ENCODE measurements at regions not wholly inside any gene's neighbourhood (a gene's known extent, or its start where the extent isn't known, plus 50 kb on each side); places are given as distances from the start of the nearest gene placed in this dataset.

- Histone ChIP-seq H3K4me3 (no peak overlapping the region), H3K9me3 (no peaks in the 10 kb centered on the region), H3K36me3 (ENCODE audit: low read depth) (no peaks in the 10 kb centered on the region), H3K4me1 (ENCODE audit: low read depth) (no peaks in the 10 kb centered on the region)
- intact Hi-C loops (cut with DNase I, micrococcal nuclease), result no loop called here
- DNase-seq (no peak), ATAC-seq (no peak)
- TF ChIP-seq, protein P1, sequence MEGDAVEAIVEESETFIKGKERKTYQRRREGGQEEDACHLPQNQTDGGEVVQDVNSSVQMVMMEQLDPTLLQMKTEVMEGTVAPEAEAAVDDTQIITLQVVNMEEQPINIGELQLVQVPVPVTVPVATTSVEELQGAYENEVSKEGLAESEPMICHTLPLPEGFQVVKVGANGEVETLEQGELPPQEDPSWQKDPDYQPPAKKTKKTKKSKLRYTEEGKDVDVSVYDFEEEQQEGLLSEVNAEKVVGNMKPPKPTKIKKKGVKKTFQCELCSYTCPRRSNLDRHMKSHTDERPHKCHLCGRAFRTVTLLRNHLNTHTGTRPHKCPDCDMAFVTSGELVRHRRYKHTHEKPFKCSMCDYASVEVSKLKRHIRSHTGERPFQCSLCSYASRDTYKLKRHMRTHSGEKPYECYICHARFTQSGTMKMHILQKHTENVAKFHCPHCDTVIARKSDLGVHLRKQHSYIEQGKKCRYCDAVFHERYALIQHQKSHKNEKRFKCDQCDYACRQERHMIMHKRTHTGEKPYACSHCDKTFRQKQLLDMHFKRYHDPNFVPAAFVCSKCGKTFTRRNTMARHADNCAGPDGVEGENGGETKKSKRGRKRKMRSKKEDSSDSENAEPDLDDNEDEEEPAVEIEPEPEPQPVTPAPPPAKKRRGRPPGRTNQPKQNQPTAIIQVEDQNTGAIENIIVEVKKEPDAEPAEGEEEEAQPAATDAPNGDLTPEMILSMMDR (IDR thresholded peaks at IDR 0.05), result no peak
Observed at GRCh38 chr6:156410649-156411048, 366.5 kb upstream of the ARID1B start.

GRCh38 chr6:156408655-156409054, 368.5 kb upstream of the ARID1B start:
- ATAC-seq, result no peak
- intact Hi-C loops (cut with DNase I, micrococcal nuclease), result no loop called here
- Histone ChIP-seq H3K4me3 (no peak overlapping the region), H3K4me1 (ENCODE audit: low read depth) (no peaks in the 10 kb centered on the region), H3K9me3 (no peaks in the 10 kb centered on the region), H3K36me3 (ENCODE audit: low read depth) (no peaks in the 10 kb centered on the region)
- TF ChIP-seq, protein P1 (IDR thresholded peaks at IDR 0.05), result no peak
- DNase-seq, result no peak

- no peak for DNase-seq
- Histone ChIP-seq H3K4me3 (no peak overlapping the region), H3K36me3 (ENCODE audit: low read depth) (no peaks in the 10 kb centered on the region), H3K4me1 (ENCODE audit: low read depth) (no peaks in the 10 kb centered on the region), H3K9me3 (no peaks in the 10 kb centered on the region)
- intact Hi-C loops (cut with DNase I, micrococcal nuclease), result no loop called here
- no peak for ATAC-seq
- TF ChIP-seq, protein P1 (IDR thresholded peaks at IDR 0.05), result no peak
Observed at GRCh38 chr6:156407334-156407733, 369.8 kb upstream of the ARID1B start.

DNA sequence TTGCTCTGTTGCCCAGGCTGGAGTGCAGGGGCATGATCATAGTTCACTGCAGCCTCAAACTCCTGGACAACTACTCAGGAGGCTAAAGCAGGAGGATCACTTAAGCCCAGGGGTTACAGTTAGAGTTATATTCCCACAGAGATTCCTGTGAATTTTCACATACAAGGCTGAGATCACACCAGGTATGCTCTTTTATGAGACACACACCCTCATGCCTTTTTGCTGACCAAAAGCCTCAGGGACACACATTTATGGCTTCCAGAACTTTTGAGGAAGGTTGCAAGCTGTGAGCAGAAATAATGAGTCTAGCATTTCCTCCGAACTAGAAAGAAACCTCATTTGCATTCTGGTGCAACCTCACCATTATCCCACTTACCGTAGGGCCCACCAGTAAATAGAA, 370.5 kb upstream of the ARID1B start:
- TF ChIP-seq, protein P1 (IDR thresholded peaks at IDR 0.05), result no peak
- intact Hi-C loops (cut with DNase I, micrococcal nuclease), result no loop called here
- no peak for DNase-seq
- H3K9me3 ChIP-seq, result no peaks in the 10 kb centered on the region
- no peak overlapping the region for H3K4me3 ChIP-seq
- no peak for ATAC-seq
- H3K36me3 ChIP-seq (ENCODE audit: low read depth), result no peaks in the 10 kb centered on the region
- no peaks in the 10 kb centered on the region for H3K4me1 ChIP-seq (ENCODE audit: low read depth)

- Histone ChIP-seq H3K4me1 (ENCODE audit: low read depth) (no peaks in the 10 kb centered on the region), H3K9me3 (no peaks in the 10 kb centered on the region), H3K4me3 (no peak overlapping the region), H3K36me3 (ENCODE audit: low read depth) (no peaks in the 10 kb centered on the region)
- intact Hi-C loops (cut with DNase I, micrococcal nuclease), result no loop called here
- TF ChIP-seq, protein P1 (IDR thresholded peaks at IDR 0.05), result no peak
- no peak for DNase-seq
- ATAC-seq, result no peak
Observed at GRCh38 chr6:156406099-156406498, 371.1 kb upstream of the ARID1B start.

GRCh38 chr6:156402628-156403027, 374.6 kb upstream of the ARID1B start:
- intact Hi-C loops (cut with DNase I, micrococcal nuclease), result no loop called here
- TF ChIP-seq, protein P1 (IDR thresholded peaks at IDR 0.05), result no peak
- Histone ChIP-seq H3K4me3 (no peak overlapping the region), H3K9me3 (no peaks in the 10 kb centered on the region), H3K4me1 (ENCODE audit: low read depth) (no peaks in the 10 kb centered on the region), H3K36me3 (ENCODE audit: low read depth) (no peaks in the 10 kb centered on the region)
- no peak for DNase-seq
- ATAC-seq, result no peak

Measured in mucosa of descending colon (tissue), 3 donors.